HG03342 (cell line): ENCODE measurements at regions not wholly inside any gene's neighbourhood (a gene's known extent, or its start where the extent isn't known, plus 50 kb on each side); places are given as distances from the start of the nearest gene placed in this dataset.

Source experiments
- ATAC-seq: cut with Tn5 transposase; IDR thresholded peaks from one replicate; pipeline ENCODE4 v1.9.1; 2021; ENCODE audit warnings: mild to moderate bottlenecking, moderate library complexity; ENCODE audit not compliant: unreplicated experiment

DNA sequence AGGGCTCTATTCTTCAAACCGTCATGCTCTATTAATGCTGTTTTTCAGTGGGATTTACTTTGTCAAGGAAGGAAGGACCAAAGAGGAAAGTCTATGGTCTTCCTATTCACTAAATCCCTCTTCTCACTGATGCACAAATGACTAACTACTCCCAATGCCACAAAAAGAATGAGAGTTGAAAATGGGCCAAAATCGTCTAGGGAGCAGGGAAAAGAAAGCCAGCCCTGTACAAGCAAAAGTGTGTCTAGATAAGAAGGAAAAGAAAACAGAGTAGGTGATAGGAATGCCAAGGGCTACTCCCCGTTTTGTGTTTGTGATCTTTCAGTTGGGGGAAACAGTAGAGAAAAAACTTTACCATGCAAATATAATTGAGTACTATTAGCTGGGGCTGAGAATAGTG is 97.2 kb upstream of the TMCO5A start:
- no peak for ATAC-seq

DNA sequence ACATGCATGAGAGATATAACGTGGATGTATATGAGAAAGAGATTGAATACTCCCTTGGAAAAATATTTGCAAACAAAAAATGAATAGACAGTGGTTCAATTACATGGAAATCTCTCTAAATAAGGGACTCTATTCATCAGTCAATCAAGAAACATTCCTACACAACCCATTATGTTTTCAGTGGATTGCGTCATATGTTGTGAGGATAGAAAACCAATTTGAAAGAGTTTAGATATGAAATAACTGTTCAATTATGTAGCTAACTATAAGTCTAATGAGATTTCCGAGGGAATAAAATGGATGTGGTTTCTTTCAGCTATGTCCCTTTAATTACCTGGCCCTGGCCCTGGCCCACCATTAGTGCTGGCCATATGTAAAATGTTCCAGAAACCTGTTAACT is 86.7 kb upstream of the TMCO5A start:
- ATAC-seq, result no peak

DNA sequence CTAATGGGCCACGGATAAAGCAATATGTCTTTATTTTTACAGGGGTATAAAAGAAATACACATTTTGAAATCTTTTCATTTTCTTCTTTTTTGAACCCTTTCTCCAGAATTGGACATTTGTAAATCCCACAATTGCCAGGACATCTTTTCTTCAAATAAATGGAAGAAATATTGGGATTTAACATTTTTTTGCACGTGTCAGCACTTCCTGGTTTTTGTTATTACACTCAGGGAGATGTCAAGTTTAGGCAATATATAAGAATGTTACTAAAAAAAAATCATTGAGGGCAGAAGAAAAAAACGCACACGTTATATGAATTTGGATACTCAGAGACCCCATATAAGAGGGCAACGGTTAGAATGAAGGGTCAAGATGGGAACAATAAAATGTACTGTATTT is 78.3 kb upstream of the TMCO5A start:
- no peak for ATAC-seq

DNA sequence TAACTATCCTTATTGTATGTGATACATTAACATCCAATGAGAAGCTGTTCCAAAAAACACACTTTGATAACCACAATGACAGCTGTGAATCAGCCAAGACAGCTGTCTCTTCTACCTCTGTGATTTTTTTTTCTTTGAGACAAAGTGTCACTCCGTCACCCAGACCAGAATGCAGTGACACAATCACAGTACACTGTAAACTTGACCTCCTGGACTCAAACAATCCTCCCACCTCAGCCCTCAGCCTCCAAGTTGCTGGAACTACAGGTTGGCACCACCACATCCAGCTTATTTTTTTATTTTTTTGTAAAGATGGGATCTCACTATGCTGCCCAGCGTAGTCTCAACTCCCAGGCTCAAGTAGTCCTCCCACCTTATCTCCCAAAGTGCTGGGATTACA is 73.5 kb upstream of the TMCO5A start:
- no peak for ATAC-seq

DNA sequence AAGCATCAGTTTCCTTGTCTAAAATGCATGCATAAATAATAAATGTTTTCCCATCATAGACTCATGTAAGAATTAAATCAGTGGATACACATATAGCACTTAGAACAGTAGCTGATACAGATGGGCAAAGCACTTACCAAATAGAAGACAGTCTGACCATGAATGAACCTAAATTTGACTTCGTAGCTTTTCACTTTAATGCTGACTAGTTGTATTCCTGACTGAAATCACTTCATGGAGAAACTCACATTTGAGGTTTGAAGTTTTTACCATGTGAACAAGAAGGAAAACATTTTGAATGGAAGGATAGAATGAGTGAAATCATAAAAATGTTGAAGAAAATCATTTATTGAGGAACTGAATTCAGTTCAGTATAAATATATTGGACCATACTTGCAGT is 68.8 kb upstream of the TMCO5A start:
- ATAC-seq, result no peak

DNA sequence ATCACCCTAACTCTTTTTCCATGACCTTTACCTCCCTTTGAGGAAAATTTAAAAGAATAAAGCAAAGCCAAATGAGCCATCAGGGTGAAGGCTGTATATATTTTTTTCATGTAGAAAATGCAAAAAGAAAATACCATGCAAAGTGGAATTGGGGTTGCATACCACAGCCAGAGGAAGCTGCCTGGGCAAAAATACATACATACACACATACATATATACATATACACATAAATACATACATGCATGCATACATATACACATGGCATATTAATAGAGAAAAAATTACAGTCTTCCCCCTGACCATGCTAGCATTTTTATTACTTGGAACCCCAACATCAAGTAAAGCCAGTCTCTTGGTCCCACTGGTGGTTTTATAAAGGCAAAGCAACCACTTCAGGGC is 63.7 kb upstream of the TMCO5A start:
- ATAC-seq, result no peak

DNA sequence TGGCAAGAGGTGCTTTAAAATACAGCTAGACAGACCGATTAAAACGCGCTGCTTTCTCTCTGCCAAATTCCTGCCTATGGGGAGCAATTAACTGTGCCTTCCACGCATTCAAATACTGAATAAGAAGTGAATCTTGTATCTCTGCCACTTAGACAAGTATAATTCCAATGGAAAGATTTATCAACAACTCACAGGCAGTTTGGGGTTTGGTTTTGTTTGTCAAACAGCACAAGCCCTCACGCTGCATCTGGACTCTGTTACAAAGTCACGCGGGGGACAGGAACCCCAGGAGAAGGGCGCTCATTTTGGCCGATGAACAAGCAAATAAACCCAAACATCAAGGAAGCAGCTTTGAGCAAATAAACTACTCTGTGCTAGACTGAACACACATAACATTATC is 61.8 kb upstream of the TMCO5A start:
- ATAC-seq, result no peak

DNA sequence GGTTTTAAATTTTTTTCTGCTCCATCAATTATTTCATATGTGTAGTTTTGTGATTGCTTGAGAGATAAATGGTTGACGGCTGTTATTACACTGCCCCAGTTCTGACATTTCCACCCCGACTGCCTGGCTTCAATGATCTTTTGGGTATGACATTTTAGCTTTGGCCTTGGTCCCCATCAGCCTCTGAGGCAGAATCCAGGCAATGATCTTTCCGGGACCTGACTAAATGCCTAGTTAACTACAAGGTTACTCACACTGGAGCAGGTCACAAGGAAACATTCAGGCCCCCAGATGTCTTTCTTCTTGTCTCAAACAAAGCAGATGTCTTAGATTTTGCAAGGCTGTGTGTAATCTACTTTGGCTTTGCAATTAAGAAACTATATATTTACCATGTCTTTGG is 61.1 kb upstream of the TMCO5A start:
- no peak for ATAC-seq

DNA sequence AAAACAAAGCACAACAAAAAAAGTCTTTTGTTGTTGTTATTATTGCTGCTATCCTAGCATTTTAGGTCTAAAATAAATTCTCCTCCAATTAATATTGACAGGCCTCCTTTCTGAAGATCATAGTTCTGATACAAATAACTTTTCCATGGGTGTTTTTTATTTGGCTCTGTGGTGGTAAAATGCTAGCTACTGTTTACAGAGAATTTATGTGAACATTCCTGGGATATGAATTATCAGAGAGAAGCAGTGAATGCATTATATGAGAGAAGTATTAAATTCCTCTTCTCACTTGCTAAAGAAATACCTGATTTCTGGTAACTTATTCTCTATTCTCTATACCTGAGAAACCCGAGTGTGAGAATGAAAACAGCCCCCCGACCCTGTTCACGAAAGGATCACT is 57.5 kb upstream of the TMCO5A start:
- no peak for ATAC-seq

DNA sequence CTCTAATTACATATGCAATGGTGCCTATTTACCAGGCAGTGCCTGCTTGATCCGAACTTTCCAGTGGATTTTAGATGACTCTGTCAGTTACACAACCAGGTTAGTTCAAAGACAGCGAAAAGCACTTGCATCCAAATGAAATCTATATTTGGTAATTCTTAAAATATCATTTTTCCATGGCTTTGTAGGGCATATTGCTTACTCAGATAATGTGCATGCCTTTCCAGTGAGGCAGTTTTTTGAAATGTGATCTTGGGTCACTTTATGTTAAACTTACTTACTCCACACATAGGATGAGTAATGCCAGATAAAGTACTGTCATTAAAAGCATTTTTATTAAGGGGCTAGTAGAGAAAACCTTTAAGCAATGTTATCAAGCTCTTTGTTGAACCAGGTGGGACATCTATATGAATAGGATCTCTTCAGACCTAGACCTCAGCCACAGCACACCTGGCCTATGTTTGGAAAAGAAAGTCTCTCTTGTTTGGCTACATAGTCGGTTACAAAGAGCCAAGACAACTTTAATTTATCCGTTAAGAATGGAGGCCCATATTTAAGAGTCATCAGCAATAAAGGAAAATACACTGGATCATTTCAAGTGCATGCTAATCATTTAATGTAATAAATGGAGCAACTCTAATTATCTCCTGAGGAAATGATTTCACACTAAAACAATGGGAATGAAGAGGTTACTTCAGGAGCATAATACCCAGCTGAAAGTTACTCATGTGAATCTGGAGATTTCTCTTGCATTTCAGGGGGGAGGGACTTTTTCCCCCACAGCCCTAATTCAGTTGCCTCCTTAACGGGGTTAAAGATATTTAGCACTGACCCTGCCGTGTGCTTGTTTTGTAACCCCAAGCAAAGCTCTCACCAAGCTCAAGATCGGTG is 56.3 kb upstream of the TMCO5A start:
- no peak for ATAC-seq

DNA sequence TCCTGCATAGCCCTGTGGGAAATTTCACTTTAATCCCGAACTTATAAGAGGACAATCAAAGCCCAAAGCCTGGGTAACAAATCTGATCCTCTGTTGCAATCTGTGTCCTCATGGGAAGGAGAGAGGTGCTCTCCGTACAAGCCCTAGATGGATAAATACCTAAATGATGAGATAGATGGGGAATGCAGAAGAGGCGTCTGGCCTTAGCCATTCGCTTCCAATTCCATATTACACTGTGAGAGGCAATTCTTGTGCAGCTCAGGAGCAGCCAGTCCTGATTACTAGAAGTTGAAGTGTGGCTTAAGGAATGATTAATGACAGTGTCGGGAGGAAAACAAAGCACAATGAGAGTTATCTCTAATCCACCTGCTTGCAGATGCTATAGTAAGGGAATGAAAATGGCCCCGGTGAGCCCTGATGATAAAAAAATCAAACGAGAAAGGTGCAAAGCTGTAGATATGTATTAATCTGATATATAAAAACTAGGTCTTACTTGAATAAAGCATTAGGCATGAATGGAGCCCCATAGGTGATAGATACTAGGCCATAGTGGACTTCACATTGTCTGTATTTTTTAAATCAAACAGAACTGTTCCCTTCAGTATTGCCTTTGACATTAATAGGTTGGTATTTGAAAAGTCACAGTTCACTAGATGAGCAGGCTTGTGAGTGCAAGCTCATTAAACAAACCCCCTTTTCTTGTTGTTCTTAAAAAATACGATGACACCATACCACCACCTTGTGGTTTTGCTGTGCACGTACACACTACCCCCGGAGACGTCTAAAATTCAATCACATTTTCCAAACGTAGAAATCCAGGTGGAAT is 54.2 kb upstream of the TMCO5A start:
- peak; percentile 59 for ATAC-seq

DNA sequence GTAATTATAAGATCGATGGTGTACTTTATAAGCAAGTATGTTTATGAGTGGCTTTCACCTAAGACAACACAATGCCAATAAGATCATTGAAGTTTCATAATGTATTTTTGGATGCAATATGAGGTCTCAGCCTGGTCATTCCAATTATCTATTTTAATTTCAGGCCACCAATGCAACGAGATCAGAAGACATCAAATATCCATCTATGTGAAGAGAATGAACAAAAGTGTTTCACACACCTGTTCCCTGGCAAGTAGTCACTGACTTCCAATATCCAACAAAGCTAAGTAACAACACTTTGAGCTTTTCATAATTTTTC is 53.6 kb upstream of the TMCO5A start:
- ATAC-seq, result no peak

DNA sequence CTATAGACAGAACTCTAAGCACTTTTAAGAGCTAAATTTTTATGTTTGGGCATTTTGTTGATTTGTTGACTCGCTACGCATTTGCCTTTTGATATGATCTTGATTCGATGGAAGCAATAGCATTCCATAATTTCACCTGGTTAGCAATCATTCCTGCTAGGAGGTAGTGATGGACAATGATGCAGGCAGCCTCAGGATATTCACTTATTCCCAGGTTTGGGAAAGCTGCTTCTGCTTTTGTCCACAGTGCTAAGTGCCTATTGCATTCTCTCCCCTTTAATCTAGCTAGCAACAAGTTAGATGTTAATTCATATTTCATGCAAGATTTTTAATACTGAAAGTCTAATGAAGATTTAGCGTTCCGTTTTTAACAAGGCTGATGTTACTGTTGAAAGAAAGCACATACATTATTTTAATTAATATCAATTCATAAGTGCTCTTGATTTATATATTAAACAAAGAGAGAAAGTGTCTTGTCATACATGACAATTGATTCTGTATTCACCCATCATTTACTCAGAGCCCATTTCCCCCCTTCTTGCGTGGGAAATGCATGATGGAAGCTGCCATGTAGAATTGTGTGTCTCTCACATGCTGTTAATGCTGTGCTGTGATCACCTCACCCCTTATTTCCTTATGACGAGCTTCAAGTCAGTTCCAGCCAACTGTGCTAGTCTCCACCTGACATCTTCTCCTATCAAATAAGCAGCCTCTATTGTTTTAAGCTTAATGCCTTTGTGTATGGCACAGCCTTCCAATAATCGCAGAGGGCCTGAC is 53.0 kb upstream of the TMCO5A start:
- ATAC-seq, result no peak

DNA sequence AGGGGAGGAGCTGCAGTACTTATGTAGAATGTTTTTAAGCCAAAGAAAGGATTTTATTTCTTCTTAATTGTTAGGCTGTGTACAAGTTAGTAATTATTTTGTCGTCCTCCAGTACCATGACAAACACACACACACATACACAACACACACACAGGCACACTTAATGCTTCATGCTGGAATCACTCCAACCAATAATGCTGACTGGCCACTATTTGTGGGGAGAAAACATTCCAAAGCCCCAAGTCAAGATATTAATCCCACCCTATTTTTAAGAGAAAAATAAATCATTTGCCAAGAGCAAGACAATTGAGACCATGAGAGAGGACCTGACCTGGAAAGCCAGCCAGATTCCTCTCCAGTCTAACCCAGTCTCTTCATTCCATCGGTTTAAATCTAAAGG is 51.8 kb upstream of the TMCO5A start:
- no peak for ATAC-seq
